SK-N-SH (cell line): ENCODE measurements at regions not wholly inside any gene's neighbourhood (a gene's known extent, or its start where the extent isn't known, plus 50 kb on each side); places are given as distances from the start of the nearest gene placed in this dataset.

ENCODE experiments used
- CTCF ChIA-PET: fragments of 300-600, 350-600 bp; formaldehyde crosslinking; extraction: SDS; loops from one replicate; lab custom pipeline; 2021; lab: Yijun Ruan, JAX
- POLR2A ChIA-PET: fragments of 350-600 bp; sonication (Branson Sonifier 250); formaldehyde crosslinking; extraction: SDS; loops from one replicate; lab custom pipeline; 2020; ENCODE audit warnings: antibody characterized with exemption, inconsistent platforms; lab: Yijun Ruan, JAX
- DNase-seq: peaks from one replicate; pipeline ENCODE4 v3.0.0; 2012
- H2AFZ ChIP-seq: fragments of 200-600 bp; sonication (generic); 2 replicates; pipeline ENCODE4 v1.8.1; 2016; ENCODE audit warnings: antibody characterized with exemption, mild to moderate bottlenecking, low read depth
- H3F3A ChIP-seq: fragments of 200-600 bp; sonication (generic); replicated peaks from 2 replicates; pipeline ENCODE3; 2016; ENCODE audit warnings: antibody characterized with exemption, mild to moderate bottlenecking; ENCODE audit not compliant: insufficient read depth
- H3K27ac ChIP-seq, 2 experiments: fragments of 200-500 bp in 1 of 2; fragments of 200-600 bp in 1 of 2; sonication (Bioruptor generic) in 1 of 2; sonication (generic), shearing (Covaris generic) in 1 of 2; 2 replicates each; pipeline versions ENCODE4 v1.5.1 to v1.6.1; 2014 to 2016; ENCODE audit warnings: low read depth in 2 of 2, inconsistent platforms in 1 of 2, low read length in 1 of 2, mild to moderate bottlenecking in 1 of 2, mixed read lengths in 1 of 2
- H3K27me3 ChIP-seq: fragments of 200-600 bp; sonication (generic), shearing (Covaris generic); 2 replicates; pipeline ENCODE4 v1.6.1; 2016; ENCODE audit warnings: mixed run types; ENCODE audit not compliant: insufficient read depth
- H3K36me3 ChIP-seq, 2 experiments: fragments of 200-500 bp in 1 of 2; fragments of 200-600 bp in 1 of 2; sonication (Bioruptor generic) in 1 of 2; sonication (generic) in 1 of 2; replicated peaks in 1 of 2; 2 replicates each; pipeline versions ENCODE3 to v1.5.1; 2014 to 2016; ENCODE audit warnings: low read length in 1 of 2, mild to moderate bottlenecking in 1 of 2; ENCODE audit not compliant: insufficient read depth in 2 of 2, control insufficient read depth in 1 of 2
- H3K4me1 ChIP-seq, 2 experiments: fragments of 200-500 bp in 1 of 2; fragments of 200-600 bp in 1 of 2; sonication (Bioruptor generic) in 1 of 2; sonication (generic), shearing (Covaris generic) in 1 of 2; 2 replicates each; pipeline versions ENCODE4 v1.5.1 to v1.6.1; 2014 to 2016; ENCODE audit warnings: low read depth in 1 of 2, low read length in 1 of 2, mixed run types in 1 of 2; ENCODE audit not compliant: insufficient read depth in 2 of 2, control insufficient read depth in 1 of 2
- H3K4me2 ChIP-seq: fragments of 200-600 bp; sonication (generic), shearing (Covaris generic); 2 replicates; pipeline ENCODE4 v1.6.1; 2017; ENCODE audit warnings: mixed run types
- H3K4me3 ChIP-seq, 2 experiments: fragments of 200-500 bp in 1 of 2; fragments of 200-600 bp in 1 of 2; sonication (Bioruptor generic) in 1 of 2; sonication (generic), shearing (Covaris generic) in 1 of 2; 2 replicates each; pipeline versions ENCODE4 v1.5.1 to v1.8.1; 2014 to 2016; ENCODE audit warnings: low read depth in 2 of 2, inconsistent platforms in 1 of 2, low read length in 1 of 2, mild to moderate bottlenecking in 1 of 2, mixed read lengths in 1 of 2, moderate library complexity in 1 of 2
- H3K79me2 ChIP-seq: fragments of 200-600 bp; sonication (generic); 2 replicates; pipeline ENCODE4 v1.8.1; 2017; ENCODE audit warnings: mild to moderate bottlenecking; ENCODE audit not compliant: insufficient read depth
- H3K9ac ChIP-seq: fragments of 200-600 bp; sonication (generic); 2 replicates; pipeline ENCODE4 v1.6.1; 2017; ENCODE audit warnings: mixed run types
- H3K9me2 ChIP-seq: fragments of 200-600 bp; sonication (generic); 2 replicates; pipeline ENCODE4 v1.6.1; 2017; ENCODE audit warnings: mixed run types
- H3K9me3 ChIP-seq: fragments of 200-600 bp; sonication (generic); 2 replicates; pipeline ENCODE4 v1.6.1; 2017; ENCODE audit warnings: mixed run types, mild to moderate bottlenecking, moderate library complexity
- H4K20me1 ChIP-seq: fragments of 200-600 bp; sonication (generic); 2 replicates; pipeline ENCODE4 v1.6.1; 2017; ENCODE audit warnings: mild to moderate bottlenecking, mixed run types; ENCODE audit not compliant: insufficient read depth
- CHD2 ChIP-seq: fragments of 150-350 bp; IDR thresholded peaks from 2 replicates; pipeline ENCODE4 v1.6.1; 2018; ENCODE audit warnings: low read length; ENCODE audit not compliant: partially characterized antibody
- EP300 ChIP-seq, 2 experiments: IDR thresholded peaks; 2 replicates each; pipeline versions ENCODE4 v1.4.0 to v1.6.1; 2012; ENCODE audit warnings: borderline replicate concordance in 1 of 2, low read depth in 1 of 2, low read length in 1 of 2
- EZH2phosphoT487 ChIP-seq: fragments of 200-600 bp; sonication (generic); IDR thresholded peaks from 2 replicates; pipeline ENCODE4 v1.6.1; 2017; ENCODE audit warnings: low read depth, mixed run types, mild to moderate bottlenecking, antibody characterized with exemption, moderate library complexity, borderline replicate concordance
- FOXM1 ChIP-seq: IDR thresholded peaks from 2 replicates; pipeline ENCODE4 v1.4.0; 2012; ENCODE audit warnings: low read depth, mild to moderate bottlenecking
- GATA2 ChIP-seq: sonication (generic); formaldehyde crosslinking; IDR thresholded peaks from 2 replicates; pipeline ENCODE4 v1.5.0; 2020; ENCODE audit warnings: mild to moderate bottlenecking, missing genetic modification reagents
- JUND ChIP-seq: IDR thresholded peaks from 2 replicates; pipeline ENCODE4 v1.4.0; 2012
- MEF2A ChIP-seq: IDR thresholded peaks from 2 replicates; pipeline ENCODE4 v1.4.0; 2012; ENCODE audit warnings: low read depth, borderline replicate concordance
- MXI1 ChIP-seq: IDR thresholded peaks from 2 replicates; pipeline ENCODE4 v1.6.1; 2012; ENCODE audit warnings: mild to moderate bottlenecking, low read depth, low read length, improper control_type of control experiment
- RAD21 ChIP-seq: IDR thresholded peaks from 2 replicates; pipeline ENCODE4 v1.6.1; 2012; ENCODE audit warnings: mild to moderate bottlenecking, low read length
- RCOR1 ChIP-seq: fragments of 150-350 bp; IDR thresholded peaks from 2 replicates; pipeline ENCODE4 v1.6.1; 2017; ENCODE audit warnings: antibody characterized with exemption, low read length
- REST ChIP-seq: IDR thresholded peaks from 2 replicates; pipeline ENCODE4 v1.6.1; 2012; ENCODE audit warnings: mild to moderate bottlenecking, low read depth, low read length, moderate library complexity
- RXRA ChIP-seq: IDR thresholded peaks from 2 replicates; pipeline ENCODE4 v1.4.0; 2012; ENCODE audit warnings: low read depth, mild to moderate bottlenecking, borderline replicate concordance
- TCF12 ChIP-seq: IDR thresholded peaks from 2 replicates; pipeline ENCODE4 v1.4.0; 2012
- USF1 ChIP-seq: IDR thresholded peaks from 2 replicates; pipeline ENCODE4 v1.4.0; 2012; ENCODE audit warnings: low read depth, borderline replicate concordance
- YY1 ChIP-seq: IDR thresholded peaks from 2 replicates; pipeline ENCODE4 v1.4.0; 2012; ENCODE audit warnings: low read depth, mild to moderate bottlenecking
- WGBS: methylation state at CpG from one replicate; pipeline ENCODE4 v1.1.6; 2017; ENCODE audit warnings: low lambda C conversion rate; 5-methylcytosine and 5-hydroxymethylcytosine counted together
- TF ChIP-seq, protein P1 (sequence below): IDR thresholded peaks from 2 replicates; pipeline ENCODE4 v1.4.0; 2012; ENCODE audit warnings: low read depth, borderline replicate concordance

- TF ChIP-seq REST (no peak), YY1 (no peak), FOXM1 (no peak), MEF2A (no peak), RXRA (no peak), JUND (peak; percentile 65), GATA2 (CRISPR knock-in tag) (no peak), CHD2 (no peak)
Measured at GRCh38 chr9:28264368-28264767, 691.1 kb upstream of the C9orf72 start (continued).

DNA sequence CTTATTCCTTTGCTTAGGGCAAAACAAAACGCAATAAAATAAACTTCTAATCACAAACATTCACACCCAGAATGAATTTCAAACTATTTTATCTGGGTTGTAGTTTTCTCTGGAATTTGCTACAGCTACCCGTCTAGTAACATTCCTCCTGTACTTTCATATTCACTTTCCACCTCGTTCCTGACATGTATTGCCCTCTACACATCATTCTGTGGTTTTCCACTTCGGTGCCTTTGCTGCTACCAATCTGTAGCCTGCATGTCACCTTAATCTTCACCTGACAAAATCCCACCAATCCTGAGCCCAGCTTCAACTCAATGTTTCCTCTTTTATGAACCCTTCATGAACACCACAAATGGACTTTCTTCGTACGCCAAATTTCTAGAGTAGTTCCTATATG lies 694.1 kb upstream of the C9orf72 start:
- no peak overlapping the region for H3K4me2 ChIP-seq
- DNase-seq, result no peak
- H3K79me2 ChIP-seq, result no peaks in the 10 kb centered on the region
- no peaks in the 10 kb centered on the region for H3K27me3 ChIP-seq
- ChIA-PET CTCF (no interaction called here), POLR2A (no interaction called here)
- H3K9ac ChIP-seq, result no peak overlapping the region
- H3F3A ChIP-seq, result no peaks in the 10 kb centered on the region
- H2AFZ ChIP-seq, result no peak overlapping the region
- H3K4me1 ChIP-seq, result no peaks in the 10 kb centered on the region; a peak in 1 of 4 replicates
- 80% methylated on average over 6 of the region's 6 CpGs for WGBS
- no peaks in the 10 kb centered on the region for H3K9me2 ChIP-seq
- no peak overlapping the region for H3K27ac ChIP-seq
- H3K9me3 ChIP-seq, result no peaks in the 10 kb centered on the region
- H3K36me3 ChIP-seq, result no peaks in the 10 kb centered on the region
- no peak overlapping the region for H3K4me3 ChIP-seq
- TF ChIP-seq RAD21 (no peak), MXI1 (no peak), RXRA (no peak), TCF12 (no peak), USF1 (no peak), RCOR1 (no peak), EP300 (IDR thresholded peaks at IDR 0.05; ENCODE audit: borderline replicate concordance in 1 of 2, low read depth in 1 of 2, low read length in 1 of 2) (no peak), MEF2A (no peak), EZH2phosphoT487 (no peak)
- TF ChIP-seq, protein P1, sequence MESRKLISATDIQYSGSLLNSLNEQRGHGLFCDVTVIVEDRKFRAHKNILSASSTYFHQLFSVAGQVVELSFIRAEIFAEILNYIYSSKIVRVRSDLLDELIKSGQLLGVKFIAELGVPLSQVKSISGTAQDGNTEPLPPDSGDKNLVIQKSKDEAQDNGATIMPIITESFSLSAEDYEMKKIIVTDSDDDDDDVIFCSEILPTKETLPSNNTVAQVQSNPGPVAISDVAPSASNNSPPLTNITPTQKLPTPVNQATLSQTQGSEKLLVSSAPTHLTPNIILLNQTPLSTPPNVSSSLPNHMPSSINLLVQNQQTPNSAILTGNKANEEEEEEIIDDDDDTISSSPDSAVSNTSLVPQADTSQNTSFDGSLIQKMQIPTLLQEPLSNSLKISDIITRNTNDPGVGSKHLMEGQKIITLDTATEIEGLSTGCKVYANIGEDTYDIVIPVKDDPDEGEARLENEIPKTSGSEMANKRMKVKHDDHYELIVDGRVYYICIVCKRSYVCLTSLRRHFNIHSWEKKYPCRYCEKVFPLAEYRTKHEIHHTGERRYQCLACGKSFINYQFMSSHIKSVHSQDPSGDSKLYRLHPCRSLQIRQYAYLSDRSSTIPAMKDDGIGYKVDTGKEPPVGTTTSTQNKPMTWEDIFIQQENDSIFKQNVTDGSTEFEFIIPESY, result no peak
- no peaks in the 10 kb centered on the region for H4K20me1 ChIP-seq
